Hematopoietic multipotent progenitor cell (in vitro differentiated cells): ENCODE measurements at regions not wholly inside any gene's neighbourhood (a gene's known extent, or its start where the extent isn't known, plus 50 kb on each side); places are given as distances from the start of the nearest gene placed in this dataset.
A peak's percentile ranks its signal among the peaks of the same experiment; 100 is the strongest.
"Not testable (repeated sequence)": the region's sequence is repeated elsewhere in the genome, so short reads cannot be mapped to it uniquely, and the experiment has no call there.

ENCODE experiments used
- DNase-seq, 3 donors: peaks; one replicate each; pipeline ENCODE4 v3.0.0-alpha.2; 2011 to 2015; ENCODE audit warnings: low read depth in 2 of 3, low spot score in 2 of 3

DNA sequence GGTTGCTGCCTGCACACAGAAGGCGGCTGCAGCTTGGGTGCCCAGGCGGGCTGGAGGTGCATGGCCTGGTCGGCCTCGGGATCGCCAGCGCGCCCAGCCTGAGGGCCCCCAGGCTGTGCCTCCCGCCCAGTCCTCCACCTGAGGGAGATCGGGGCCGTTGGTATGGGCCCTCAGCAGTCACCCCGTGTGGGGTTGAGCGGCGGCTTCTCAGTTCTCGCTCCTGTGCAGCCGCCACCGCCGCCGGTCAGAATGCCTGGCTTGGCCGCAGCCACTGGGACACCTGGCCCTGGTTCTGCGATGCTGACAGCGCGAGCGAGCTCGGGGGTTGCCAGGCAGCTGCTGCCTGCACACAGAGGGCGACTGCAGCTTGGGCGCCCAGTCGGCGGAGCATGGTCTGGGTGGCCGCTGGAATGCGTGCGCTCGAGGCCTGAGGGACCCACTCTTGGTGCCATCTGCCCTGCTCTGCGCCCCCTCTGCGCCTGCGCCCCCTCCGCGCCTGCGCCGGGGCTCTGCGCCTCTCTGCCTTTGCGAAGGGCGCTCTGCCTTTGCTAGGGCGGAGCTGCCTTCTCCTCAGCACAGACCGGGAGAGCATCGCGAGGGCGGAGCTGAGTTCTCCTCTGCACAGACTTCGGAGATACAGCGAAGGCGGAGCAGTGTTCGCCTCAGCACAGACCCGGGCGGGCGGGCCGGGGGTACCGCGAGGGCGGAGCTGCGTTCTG, 84.6 kb upstream of the ZNG1F start:
- peak; percentile 34 to 86 (median 76) for DNase-seq

DNA sequence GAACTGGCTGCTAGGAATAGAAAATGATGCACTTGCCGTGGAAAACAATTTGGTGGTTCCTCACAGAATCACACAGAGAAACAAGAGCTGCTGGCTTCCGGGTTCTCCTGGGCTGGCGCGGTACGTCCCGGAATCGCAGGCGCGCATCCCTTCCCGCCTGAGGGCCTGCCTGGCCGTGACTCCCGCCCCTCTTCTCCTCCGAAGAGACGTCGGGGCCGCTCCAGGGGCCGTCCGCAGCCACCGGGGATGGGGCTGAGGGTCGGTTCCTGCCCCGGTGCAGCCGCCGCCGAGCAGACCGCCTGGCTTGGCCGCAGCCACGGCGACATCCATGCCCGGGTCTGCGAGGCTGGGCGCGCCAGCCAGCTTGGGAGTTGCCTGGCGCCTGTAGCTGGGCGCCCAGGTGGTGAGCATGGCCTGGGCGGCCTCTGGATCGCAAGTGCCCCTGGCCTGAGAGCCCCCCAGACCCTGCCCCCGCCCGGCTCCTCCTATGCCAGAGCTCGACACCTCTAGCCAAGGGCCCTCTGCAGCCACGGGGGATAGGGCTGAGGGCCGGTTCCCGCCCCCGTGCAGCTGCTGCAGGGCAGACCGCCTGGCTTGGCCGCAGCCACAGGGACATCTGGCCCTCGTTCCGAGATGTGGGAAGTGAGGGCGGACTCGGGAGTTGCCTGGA, 83.9 kb upstream of the ZNG1F start:
- peak in 1 of 3 donors; percentile 2 for DNase-seq

DNA sequence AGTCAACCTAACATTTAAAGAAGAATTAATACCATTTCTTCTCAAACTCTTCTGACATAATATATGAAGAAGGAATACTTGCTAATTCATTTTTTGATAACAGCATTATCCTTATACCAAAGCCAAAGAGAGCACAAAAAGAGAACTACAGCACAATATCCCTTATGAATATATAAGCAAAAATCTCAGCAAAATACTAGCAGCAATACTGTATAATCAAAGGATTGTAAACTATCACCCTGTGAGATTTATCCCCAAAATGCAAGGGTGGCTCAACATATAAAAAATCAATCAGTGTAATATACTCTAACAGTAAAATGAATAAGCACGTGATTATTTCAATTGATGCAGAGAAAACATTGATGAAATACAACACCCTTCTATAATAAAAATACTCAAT, 81.9 kb upstream of the ZNG1F start:
- DNase-seq: not testable (repeated sequence)

DNA sequence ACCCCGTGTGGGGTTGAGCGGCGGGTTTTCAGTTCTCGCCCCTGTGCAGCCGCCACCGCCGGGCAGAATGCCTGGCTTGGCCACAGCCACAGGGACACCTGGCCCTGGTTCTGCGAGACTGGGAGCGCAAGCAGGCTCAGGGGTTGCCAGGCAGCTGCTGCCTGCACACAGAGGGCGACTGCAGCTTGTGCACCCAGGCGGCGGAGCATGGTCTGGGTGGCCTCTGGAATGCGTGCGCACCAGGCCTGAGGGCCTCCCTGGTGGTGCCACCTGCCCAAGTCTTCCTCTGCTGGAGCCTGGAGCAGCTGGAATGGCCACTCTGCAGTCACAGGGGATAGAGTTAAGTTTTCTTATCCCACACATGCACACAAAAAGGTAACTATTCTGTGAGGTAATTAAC, 80.4 kb upstream of the ZNG1F start:
- not testable (repeated sequence) for DNase-seq

DNA sequence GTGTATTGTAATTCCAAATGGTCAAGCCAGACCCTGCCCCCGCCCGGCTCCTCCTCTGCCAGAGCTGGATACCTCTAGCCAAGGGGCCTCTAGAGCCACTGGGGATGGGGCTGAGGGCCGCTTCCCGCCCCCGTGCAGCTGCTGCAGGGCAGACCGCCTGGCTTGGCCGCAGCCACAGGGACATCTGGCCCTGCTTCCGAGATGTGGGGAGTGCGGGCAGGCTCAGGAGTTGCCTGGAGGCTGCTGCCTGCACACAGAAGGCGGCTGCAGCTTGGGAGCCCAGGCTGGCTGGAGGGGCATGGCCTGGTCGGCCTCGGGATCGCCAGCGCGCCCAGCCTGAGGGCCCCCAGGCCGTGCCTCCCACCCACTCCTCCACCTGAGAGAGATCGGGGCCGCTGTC, 79.9 kb upstream of the ZNG1F start:
- peak in 2 of 3 donors; percentile 4 to 9 for DNase-seq

DNA sequence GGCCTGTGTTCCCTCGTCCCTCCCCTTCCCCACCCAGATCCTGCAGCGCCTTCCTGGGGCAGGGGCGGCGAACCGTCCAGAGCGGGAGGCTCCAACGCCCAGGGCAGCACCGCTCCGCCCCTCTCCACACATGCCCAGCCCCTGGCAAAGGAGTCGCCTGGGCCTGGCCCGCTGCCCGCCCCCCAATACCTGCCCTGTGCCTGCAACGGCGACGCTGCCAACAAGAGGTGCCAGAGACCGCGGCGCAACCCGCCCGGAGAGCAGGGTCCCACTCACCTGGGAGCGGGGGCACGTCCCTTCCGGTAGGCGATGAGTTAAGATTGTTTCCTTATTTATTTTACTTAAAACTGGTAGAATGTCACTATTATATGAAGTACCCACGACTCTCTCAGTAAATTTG, 77.5 kb upstream of the ZNG1F start:
- DNase-seq: peak in 1 of 3 donors; percentile 2

DNA sequence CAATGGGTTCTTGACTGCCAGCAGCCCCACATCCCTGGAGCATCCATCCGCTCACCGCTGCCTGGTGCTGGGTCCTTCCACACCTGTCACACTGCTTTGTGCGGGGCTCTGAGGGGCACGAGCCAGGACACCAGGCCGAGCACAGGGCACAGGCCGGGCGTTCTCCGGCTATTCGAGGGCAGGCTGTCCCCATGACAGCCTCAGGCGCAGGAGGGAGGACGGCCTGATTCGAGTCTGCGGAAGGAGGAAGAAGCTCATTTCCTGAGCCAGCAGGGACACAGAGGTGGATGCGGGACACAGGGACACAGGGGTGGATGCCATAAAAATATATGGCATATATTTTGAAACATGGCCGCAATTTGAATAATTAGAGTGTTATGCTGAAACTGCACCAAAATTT, 76.9 kb upstream of the ZNG1F start:
- not testable (repeated sequence) for DNase-seq

DNA sequence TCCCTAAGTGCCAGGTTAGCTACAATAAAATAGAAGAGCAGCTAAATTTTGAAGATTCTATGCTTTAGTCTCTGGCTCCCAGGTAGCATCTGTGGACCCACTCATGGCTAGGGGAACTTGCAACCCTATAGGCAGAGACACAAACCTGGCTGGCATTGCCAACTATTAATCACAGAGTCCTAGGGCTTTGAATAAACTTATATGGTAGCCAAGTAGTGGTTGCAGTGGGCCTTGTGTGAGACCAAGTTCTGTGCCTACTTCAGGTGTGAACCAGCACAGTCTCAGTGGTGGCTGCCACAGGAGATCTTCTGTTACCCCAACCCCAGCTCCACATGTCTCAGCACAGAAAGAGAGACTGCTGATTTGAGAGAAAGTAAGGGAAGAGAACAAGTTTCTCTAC, 62.9 kb upstream of the ZNG1F start:
- DNase-seq: not testable (repeated sequence)

DNA sequence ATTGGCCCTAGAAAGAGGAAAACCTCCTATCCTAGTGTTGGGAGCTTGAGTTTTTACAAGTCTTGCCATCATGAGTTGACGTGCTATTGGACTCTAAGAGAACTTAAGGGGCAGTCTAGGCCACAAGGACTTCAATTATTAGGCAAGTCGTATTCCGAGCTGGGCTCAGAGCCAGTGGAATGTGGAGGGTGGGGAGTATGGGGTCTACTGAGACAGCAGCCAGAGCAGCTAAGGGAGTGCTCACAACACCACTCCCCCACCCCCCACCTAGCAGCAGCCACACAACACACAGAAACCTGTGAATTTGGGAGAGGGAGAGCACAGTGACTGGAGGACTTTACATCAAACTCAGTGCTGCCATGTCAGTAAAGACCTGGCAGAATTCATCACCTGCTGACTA, 62.0 kb upstream of the ZNG1F start:
- not testable (repeated sequence) for DNase-seq

DNA sequence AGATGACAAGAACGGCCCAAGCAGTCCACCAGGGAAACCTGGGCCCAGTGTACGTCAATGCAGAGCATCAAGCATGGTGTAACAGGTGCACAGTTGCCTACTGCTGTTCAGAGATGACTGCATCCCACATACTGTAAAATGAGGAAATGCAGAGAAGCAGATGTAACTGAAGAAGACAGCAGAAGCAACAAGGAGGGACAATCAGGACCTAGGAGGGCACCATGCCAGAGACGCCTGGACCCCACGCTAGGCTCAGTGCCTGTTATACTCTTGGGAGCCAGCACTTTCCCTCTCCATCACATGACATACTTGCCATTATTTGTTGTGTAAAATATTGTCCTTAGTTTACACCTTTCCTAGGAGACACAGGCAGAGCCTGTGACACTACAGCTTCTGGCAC, 57.6 kb upstream of the ZNG1F start:
- DNase-seq: not testable (repeated sequence)
